ENCODE measurements at regions not wholly inside any gene's neighbourhood (a gene's known extent, or its start where the extent isn't known, plus 50 kb on each side); places are given as distances from the start of the nearest gene placed in this dataset.

DNA sequence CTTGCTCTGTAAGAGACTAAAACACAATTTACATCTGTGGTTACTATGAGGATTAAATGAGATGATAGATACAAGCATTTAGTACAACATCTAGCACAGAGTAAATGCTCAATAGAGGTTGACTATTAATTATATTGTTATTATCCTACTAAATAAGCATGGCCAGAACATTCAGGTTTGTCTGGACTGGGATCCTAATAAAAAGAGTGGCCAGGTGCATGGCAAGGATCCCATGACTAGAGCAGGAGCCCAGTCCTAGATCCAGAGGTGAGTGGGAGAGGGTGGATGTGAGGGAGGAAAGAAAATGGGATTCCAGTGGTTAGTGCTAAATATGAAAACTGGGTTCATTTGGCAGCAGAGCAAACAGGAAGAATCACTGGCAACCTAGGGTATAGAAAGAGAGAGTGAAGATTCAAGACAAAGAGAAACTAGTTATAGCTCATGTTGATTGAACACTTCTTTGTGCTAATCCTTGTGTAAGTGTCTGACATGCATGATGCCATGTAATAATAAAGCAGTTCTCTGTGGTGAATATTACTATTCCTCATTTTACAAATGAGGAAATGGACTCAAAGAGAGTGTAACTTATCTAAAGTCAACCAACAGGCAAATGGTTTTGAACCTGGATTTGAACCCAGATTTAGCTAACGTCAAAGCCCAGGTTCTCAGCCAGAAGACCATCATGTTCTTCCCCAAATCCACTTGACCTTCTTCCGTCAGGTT, 71.1 kb upstream of the FGGY start:
- TF ChIP-seq, protein P1, sequence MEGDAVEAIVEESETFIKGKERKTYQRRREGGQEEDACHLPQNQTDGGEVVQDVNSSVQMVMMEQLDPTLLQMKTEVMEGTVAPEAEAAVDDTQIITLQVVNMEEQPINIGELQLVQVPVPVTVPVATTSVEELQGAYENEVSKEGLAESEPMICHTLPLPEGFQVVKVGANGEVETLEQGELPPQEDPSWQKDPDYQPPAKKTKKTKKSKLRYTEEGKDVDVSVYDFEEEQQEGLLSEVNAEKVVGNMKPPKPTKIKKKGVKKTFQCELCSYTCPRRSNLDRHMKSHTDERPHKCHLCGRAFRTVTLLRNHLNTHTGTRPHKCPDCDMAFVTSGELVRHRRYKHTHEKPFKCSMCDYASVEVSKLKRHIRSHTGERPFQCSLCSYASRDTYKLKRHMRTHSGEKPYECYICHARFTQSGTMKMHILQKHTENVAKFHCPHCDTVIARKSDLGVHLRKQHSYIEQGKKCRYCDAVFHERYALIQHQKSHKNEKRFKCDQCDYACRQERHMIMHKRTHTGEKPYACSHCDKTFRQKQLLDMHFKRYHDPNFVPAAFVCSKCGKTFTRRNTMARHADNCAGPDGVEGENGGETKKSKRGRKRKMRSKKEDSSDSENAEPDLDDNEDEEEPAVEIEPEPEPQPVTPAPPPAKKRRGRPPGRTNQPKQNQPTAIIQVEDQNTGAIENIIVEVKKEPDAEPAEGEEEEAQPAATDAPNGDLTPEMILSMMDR (IDR thresholded peaks at IDR 0.05; ENCODE audit: insufficient read depth, low read length): no peak
- TF ChIP-seq SPI1 (IDR thresholded peaks at IDR 0.05; ENCODE audit: borderline replicate concordance, low read depth) (peak; percentile 66; the same call in 1 of the 2 replicates), POLR2AphosphoS5 (IDR thresholded peaks at IDR 0.05; ENCODE audit: low read depth) (no peak), GABPA (IDR thresholded peaks at IDR 0.05; ENCODE audit: low read depth) (no peak)
- TF ChIP-seq, protein P2, sequence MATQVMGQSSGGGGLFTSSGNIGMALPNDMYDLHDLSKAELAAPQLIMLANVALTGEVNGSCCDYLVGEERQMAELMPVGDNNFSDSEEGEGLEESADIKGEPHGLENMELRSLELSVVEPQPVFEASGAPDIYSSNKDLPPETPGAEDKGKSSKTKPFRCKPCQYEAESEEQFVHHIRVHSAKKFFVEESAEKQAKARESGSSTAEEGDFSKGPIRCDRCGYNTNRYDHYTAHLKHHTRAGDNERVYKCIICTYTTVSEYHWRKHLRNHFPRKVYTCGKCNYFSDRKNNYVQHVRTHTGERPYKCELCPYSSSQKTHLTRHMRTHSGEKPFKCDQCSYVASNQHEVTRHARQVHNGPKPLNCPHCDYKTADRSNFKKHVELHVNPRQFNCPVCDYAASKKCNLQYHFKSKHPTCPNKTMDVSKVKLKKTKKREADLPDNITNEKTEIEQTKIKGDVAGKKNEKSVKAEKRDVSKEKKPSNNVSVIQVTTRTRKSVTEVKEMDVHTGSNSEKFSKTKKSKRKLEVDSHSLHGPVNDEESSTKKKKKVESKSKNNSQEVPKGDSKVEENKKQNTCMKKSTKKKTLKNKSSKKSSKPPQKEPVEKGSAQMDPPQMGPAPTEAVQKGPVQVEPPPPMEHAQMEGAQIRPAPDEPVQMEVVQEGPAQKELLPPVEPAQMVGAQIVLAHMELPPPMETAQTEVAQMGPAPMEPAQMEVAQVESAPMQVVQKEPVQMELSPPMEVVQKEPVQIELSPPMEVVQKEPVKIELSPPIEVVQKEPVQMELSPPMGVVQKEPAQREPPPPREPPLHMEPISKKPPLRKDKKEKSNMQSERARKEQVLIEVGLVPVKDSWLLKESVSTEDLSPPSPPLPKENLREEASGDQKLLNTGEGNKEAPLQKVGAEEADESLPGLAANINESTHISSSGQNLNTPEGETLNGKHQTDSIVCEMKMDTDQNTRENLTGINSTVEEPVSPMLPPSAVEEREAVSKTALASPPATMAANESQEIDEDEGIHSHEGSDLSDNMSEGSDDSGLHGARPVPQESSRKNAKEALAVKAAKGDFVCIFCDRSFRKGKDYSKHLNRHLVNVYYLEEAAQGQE (IDR thresholded peaks at IDR 0.05; ENCODE audit: insufficient replicate concordance, low read depth): no peak

Measured in HL-60 (cell line).